Stimulated activated CD4-positive, alpha-beta T cell treated with anti-CD3 and anti-CD28 coated beads, Interleukin-2, amount 100 ng/mL, for 24 hours (primary cell): ENCODE measurements at regions not wholly inside any gene's neighbourhood (a gene's known extent, or its start where the extent isn't known, plus 50 kb on each side); places are given as distances from the start of the nearest gene placed in this dataset.
"Not testable (repeated sequence)": the region's sequence is repeated elsewhere in the genome, so short reads cannot be mapped to it uniquely, and the experiment has no call there.

Experiments used
- DNase-seq, 2 donors: peaks; one replicate each; pipeline ENCODE4 v3.0.0-alpha.2; 2020

DNA sequence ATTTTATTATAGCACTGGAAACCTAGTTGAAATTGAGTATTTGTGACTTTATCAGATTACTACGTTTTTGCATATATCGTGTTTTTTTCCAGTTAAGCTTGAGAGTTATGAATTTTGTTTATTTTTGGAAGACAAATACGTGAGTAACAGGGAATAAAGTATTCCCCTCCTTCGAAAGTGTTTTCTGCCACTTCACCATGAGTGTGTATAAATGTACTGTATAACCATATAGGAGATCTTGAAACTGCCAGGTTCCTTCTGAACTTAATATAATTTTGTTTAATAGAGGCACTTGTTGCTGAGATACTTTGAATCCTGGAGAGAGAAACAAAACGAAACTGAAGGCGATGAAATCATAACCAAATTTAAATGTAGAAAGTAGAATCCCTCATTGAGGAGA lies 1004.4 kb upstream of the ZEB2 start:
- DNase-seq = no peak

DNA sequence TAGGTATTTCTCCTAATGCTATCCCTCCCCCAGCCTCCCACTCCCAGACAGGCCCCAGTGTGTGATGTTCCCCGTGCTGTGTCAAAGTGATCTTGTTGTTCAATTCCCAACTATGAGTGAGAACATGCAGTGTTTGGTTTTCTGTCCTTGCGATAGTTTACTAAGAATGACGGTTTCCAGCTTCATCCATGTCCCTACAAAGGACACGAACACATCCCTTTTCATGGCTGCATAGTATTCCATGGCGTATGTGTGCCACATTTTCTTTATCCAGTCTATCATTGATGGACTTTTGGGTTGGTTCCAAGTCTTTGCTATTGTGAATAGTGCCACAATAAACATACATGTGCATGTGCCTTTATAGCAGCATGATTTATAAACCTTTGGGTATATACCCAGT lies 999.3 kb upstream of the ZEB2 start:
- DNase-seq = not testable (repeated sequence)

DNA sequence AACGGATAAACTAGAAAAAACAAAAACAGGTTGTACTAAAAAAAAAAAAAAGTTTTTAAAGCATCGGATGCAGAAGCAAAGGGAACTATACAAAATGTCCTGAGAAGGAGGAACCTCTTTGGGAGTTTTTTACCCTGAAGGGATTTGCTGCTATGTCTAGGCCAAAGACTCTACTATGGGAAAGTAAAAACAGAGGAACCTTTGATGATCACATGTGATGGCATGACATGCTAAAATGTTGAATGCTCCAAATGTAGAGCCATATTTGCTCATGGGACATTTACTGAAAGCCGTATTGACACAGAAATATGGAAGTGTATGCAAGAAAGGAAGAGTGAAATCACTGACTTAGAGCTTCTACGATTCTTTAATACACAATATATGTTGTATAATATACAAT lies 992.0 kb upstream of the ZEB2 start:
- no peak for DNase-seq

DNA sequence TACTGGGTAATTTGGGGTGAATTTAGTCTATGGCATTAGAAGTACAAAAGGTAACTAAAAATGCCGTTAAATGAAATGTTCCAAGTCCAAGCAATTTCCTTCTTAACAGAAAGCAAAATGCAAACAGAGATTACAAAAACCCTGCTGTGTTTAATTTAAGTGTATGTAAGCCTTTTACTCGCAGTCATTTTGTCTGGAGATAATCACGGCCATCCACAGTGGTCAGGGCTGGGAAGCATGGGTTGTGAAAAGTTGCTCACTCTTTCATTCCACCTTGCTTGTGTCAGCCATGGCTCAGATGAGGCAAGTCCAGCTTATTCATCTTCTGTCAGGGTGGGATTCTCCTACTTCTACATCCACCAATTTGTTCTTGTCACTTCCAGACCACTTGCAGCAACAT lies 983.6 kb upstream of the ZEB2 start:
- DNase-seq = no peak

DNA sequence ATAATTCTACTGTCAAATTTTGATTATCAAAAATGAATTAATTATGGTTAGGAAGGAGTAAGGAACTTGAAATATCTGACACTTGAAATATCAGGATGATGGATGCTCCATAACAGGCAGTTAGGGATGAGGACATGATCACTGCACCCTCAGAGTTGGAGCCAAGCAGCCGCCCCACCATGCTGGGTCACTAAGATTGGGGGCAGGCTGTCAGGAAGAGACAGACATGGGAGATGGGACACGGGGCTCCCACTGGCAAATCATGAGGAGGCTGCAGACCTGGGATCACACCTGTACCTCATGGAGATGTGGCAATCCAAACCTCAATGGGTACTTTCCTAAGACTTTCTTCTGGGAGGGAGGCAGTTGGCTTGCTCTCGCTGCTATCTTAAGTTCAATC lies 982.0 kb upstream of the ZEB2 start:
- no peak for DNase-seq

DNA sequence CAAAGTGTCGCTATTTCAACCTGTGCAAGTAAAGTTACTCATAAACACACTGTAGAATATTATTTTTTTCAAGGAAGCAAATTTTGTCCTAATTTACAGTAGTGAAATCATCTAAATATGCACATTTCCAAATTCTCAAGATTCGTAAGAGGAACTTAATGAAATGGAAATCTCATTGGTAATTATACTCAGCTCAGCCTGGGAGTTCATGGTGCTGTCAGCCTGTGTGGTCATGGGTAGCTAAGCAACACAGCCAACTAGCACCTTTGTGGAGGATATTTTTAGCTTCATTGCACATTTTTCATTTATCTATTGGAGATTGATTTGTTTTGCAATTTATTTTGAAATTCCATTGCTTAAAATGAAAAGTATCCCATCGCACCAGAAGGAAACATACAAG lies 975.7 kb upstream of the ZEB2 start:
- DNase-seq = no peak

DNA sequence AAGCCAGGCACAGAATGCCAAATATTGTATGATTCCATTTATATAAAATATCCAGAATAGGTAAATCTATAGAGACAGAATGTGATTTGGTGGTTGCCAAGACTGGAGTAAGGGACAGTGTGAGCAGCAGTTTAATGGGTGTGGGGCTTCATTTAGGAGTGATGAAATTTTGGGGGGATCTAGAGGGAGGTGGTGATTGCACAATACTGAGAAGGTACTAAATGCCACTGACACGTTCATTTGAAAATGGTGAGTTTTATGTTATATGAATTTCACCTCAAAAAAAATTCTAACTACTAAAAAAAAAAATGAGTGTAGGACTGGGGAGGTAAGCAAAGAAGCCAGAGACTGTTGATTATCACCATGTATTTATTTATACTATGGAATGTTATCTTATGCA lies 974.5 kb upstream of the ZEB2 start:
- no peak for DNase-seq

DNA sequence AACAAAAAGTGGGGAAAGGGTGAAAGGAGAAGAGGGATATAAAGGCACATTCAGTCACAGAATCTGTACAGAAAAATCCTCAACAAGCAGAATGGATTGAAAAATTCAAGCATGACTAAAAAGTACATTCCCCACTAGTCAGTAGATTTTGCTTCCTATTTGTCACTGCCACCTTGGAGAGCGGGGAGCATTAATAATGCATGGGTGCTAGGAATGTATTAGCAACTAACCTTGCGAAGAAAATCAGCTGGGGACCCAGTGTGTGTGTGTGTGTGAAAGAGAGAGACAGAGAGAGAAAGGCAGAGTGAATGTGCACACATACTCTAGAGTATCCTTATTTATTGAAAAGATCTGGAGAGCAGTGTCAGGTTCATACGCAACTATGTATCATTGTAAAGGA lies 968.7 kb upstream of the ZEB2 start:
- DNase-seq = no peak

DNA sequence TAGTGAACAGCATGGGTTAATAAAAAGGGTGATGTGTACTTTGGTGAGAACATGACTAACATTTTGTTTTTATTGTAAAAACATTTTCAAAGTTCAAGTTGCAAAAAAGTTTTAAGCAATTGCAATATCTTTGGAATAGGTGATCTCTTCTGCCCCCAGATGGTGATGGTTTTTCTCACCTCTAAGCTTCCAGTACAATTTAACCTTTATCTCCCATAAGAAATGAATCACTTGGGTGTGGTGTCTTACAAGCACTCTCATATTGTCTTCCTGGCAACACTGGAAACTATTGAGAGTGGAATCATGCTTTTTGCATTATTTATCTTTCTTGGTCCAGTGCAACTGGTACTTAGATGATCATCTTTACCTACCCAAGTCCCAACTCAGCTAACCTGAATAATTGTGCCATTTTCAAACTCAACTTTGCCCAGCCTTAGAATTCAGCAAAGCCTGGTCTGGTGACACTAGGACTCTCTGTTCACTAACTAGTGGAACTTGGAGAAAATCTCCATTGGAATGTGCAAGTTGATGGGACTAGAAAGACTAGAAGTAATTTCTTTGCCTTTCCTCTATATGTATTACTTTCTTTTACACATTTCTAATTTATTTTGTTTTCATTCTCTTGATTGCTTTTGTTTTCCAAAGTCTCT lies 964.7 kb upstream of the ZEB2 start:
- DNase-seq = no peak

DNA sequence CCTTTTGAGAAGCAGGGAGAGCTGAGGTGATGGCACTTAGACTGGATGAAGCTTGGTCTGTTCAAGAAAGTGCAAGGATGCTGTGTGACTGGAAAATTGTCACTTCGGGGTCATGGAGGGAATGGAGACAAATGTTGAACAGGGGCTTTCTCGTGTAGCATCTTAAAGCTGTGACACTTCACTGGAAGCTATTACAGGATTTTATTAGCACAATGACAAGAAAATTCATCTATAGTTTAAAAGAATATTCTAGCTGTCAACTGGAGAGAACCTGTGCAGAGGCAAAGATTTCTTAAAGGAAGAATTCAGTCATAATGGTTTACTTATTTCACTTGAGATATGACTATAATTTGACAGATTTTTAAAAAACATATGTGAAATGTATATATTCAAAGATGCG lies 963.9 kb upstream of the ZEB2 start:
- DNase-seq = no peak

DNA sequence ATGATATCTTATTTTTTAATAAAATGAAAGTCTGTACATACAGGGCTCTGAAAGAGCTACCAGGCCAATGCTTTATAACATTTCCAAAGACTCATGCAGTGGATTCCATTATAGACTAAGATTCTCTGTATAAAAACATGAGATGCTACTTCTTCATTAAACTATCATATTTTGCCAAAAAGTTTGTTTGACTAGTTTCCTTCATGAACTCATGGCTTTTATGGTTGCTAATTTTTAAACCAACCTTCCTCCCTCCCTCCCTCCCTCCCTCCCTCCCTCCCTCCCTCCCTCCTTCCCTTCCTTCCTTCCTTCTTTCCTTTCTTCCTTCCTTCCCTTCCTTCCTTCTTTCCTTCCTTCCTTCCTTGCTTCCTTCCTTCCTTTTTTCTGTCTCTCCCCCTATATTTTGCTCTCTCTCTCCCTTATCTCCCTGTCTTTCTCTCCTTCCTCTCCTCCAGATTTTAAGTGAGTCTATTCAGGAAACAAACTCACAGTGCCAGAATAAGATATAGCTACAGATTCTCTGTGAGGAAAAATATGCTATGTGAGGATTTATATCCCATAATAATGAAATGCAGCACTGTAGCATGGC lies 961.5 kb upstream of the ZEB2 start:
- DNase-seq = no peak

DNA sequence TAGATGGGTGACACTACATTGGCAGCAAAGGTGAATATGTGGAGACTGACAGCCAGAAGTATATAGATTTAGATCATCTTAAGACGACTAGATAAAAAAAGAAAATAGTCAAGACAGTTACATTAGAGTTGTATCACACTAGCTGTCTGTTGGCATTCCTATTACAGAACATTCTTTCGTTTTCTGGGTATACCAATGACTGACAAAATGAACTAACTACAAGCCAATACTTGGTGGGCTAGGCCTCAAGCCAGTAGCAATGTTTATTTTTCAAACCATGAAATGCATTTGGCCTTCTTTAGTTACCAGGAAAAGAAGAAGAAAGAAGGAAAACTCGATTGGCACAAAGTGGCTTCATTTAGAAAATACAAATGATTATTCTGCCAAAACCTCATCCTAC lies 944.9 kb upstream of the ZEB2 start:
- DNase-seq = no peak

DNA sequence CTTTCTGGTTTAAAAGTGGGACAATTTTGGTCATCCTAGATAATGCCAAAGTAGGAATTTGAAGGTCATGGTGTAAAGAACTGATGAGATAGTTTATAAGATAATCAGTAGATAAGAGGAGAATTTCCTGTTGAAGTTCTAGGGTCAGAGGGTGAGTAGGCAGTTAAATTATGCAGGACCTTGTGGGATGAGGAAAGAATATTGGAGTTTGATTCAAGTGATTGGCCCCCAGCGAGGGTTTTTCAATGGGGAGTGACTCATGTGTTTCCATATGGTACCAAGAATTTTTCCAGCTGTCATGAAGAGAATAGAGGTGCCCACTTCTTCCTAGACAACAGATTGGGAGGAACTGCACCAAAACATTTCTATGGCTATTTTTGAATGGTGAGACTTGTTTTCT lies 940.2 kb upstream of the ZEB2 start:
- no peak for DNase-seq

DNA sequence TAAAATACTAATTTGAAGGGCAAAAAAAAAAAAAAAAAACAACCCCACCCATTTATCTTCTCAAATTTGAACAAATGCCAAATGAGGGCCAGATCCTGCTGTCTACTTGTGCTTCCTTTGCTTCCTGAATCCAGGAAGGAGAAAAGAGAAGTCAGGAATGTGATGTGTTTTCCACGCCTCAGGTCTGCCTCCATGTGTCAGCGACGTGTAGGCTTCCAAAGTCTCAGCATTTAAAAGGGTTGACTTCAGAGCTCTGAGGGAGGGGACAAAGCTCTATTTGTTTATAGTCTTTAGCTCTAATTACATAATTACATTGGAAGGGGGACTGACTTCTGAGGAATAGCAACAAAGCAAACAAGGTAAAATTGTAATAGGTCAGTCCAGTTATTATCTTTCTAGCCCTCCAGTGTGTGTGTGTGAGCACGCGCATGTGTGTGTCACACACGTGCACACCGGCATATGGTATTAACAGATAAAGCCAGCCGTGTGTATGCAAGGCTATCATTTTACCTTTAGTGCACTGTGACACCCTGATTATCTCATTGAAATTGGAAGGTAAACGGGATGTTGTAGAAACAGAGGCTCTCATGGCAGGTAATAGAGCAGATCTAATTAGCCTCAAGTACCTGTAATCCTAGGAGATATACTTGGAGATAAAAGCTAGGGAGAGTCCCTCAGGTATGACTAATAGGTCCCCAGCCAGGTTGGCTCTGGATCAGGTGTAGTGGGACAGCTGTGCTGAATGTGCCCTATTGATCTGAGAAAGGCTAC lies 911.4 kb upstream of the ZEB2 start:
- DNase-seq = no peak

DNA sequence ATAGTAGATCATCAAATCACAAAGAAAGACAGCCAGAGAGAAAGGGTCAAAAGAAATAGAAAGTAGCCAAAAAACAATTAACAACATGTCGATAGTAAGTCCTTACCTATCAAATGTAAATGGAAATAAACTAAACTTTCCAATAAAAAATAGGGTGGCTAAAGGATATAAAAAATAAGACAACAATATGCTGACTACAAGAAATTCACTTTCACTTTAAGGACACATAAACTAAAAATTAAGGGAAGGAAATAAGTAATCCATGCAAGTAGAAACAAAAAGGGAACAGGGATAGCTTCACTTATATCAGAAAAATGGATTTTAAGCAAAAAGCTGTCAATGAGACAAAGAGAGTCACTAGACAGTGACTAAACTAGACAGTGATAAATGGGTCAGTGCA lies 903.9 kb upstream of the ZEB2 start:
- no peak for DNase-seq

DNA sequence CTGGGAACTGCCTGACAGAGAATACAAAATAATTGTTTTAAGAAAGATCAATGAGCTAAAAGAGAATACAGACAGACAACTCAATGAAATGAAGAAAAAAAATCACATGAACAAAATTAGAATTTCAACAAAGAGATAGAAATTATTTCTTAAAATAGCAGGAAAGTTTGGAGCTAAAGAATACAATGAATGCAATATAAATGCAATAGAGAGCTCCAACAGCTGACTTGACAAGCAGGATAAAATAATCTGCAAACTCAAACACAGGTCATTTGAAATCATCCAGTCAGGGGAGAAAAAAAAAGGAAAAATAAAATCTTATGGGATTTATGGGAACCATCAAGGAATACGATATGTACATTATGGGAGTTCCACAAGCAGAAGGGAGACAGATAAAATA lies 902.7 kb upstream of the ZEB2 start:
- no peak for DNase-seq

DNA sequence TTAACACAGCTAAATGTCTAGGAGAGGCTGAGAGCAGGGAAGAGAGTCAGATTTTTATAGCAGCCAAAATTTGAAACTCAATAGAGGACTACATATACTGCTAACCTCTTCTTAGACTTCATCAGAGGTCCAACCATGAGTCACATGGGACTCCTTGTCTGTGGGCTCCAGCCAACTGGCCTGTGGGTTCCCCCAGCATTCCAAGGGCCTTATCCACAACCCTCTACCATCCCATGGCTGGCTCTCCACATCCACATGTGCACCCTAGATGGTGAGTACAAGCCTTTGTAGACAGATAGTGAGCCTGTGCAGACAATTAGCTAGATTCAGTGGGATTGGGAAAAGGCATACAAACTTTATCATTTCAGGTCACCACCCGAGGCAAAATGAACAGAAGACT lies 901.9 kb upstream of the ZEB2 start:
- no peak for DNase-seq

DNA sequence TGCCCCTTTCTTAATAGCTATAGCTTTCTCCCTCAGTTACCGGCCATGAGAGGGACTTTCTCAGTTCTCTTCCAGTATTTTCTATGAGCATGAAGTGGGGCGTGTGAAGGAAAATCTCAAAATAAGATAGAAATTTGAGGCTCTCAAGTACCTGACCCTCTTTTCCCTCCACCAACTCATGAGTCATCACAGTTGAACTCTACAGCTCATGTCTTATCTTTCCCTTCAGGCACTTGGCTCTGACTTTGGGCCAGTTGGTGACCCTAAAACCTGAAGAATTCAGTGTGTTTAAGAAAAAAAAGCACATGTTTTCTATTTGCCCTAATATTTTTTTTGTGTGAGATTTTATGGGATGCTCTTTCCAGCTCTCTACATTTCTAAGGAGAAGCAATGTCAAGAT lies 896.7 kb upstream of the ZEB2 start:
- DNase-seq = no peak

DNA sequence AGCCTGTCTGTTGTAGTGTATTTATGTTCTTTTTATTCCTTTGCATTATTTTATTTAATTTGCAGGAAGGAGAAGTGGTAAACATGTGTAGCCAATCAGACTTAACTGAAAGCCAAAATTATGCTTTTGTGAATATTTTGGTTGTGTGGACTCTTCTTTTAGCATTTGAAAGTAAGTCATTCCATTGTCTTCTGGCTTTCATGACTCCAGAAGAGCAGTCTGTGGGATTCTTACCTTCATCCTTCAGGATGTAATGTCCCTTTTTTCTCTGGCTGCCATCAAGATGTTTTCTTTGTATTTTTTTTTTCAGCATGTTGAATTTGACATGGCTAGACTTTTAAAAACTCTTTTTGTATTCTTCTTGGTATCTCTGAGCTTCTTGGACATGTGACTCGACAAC lies 895.2 kb upstream of the ZEB2 start:
- no peak for DNase-seq

DNA sequence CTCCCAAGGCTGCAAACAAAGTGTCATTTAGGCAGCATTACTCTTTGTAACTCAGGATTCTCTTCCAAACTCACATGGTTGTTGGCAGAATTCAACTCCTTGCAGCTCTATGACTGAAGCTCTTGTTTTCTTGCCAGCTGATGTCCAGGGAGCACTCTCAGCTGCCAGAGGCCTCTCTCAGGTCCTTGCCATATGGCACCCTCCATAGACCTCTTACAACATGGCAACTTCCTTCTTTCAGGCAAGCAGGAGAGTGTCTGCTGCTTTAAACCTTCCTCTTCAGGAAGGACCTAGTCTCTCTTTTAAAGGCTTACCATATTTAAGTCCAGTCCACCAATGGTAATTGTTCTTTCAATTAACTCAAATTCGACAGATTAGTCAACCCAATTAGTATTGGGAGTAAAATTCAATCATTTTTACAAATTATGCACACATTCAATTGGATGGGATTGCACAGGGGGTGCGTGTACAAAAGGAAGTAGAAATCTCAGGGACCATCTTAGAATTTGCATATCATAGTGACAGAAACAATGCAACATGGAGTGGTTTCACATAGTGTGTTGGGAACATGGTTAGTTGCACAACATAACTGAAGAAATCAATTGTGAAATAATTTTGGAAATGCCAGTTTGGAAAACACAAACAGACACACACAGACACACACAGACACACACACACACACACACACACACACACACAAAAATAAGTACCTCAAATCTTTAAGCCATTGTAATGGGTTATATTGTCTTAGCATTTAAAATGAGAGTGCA lies 893.5 kb upstream of the ZEB2 start:
- DNase-seq = no peak

DNA sequence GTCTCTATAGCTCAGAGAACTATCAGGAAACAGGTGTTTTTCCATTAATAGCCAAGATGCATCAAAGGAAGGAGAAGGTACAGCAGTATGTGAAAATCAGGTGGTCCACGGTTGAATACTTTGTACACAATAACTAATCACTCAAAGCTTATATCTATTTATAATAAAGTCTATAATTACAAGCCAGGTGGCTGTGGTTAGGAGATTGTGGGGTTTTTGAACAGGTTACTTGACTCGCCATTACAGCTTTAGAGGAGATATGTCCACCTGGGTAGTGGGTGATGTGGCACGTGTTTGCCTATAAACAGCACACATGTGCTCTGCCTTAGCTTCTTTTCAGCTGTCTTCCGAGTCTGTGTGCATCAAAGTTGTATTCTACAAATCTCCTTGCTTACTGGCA lies 892.2 kb upstream of the ZEB2 start:
- no peak for DNase-seq

DNA sequence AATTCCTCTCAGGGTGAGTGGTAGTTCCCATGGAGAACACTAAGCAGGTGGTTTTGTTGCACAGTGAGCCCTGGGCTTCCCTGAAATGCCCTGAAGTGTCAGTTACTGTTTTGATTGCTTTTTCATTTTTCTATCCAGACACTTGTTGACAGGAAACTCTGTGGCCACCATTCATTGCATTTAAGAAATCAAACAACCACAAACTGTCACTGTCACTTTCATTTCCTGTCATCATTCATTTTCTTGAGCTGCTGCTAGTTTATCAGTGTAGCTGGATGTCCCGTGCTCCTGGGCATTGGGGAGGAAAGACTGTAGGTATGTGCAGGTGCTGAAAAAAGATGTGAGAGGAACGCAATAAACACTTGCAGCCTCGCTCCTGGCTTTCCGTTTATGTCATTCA lies 891.6 kb upstream of the ZEB2 start:
- DNase-seq = no peak

DNA sequence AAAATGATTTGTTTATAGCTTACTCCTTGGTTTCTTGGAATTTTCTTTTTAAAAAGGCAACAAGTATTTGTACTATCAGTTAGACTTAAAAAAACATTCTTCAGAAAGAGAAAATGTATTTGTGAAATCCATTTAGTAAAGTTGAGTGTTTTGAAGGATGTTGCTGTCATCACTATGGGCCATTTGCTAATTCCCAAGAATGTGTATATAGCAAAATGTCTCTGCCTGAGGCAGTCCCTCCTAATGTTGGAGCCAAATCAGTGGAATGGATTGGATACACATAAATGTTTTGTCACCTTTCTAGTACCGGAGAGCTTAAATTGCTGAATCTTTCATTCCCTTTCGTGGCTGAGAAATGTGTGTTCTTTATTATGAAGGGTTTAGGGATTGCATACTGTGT lies 890.2 kb upstream of the ZEB2 start:
- no peak for DNase-seq

DNA sequence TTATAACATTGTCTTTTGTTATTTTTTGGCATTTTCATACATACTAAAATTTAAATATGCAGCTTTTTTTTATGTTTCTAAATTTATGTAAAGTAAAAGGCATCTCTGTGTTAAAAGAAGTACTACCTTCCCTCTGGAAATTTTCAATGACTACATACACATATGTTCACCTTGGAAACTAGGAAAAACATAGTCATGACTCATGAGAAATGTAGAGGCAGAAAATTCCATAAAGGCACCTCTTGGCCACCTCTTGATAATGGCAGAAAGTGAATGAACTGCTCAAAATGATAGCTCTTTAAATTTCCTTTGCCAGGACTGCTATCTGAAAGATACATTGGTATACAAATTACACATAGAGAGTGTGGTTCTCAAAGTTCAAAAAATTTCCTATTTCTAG lies 889.1 kb upstream of the ZEB2 start:
- DNase-seq = no peak
